ENCODE measurements at regions not wholly inside any gene's neighbourhood (a gene's known extent, or its start where the extent isn't known, plus 50 kb on each side); places are given as distances from the start of the nearest gene placed in this dataset.
A peak's percentile ranks its signal among the peaks of the same experiment; 100 is the strongest.

- no peak for DNase-seq
These were observed 60.7 kb upstream of the PHF21A start for GRCh38 chr11:46181843-46182424.

GRCh38 chr11:46181387-46181786 is 60.1 kb upstream of the PHF21A start:
- no peak for DNase-seq

- no peak for DNase-seq
These were observed 59.5 kb upstream of the PHF21A start for GRCh38 chr11:46180736-46181135.

GRCh38 chr11:46178513-46178912 is 57.3 kb upstream of the PHF21A start:
- DNase-seq = no peak

- DNase-seq = no peak
These were observed 55.2 kb upstream of the PHF21A start for GRCh38 chr11:46176421-46176820.

- no peak for DNase-seq
These were observed 54.2 kb upstream of the PHF21A start for GRCh38 chr11:46175401-46176002.

- peak; percentile 49 to 75 for DNase-seq
These were observed 50.4 kb upstream of the PHF21A start for GRCh38 chr11:46171693-46172092.

Data from inflammatory macrophage (primary cell).